ENCODE measurements at regions not wholly inside any gene's neighbourhood (a gene's known extent, or its start where the extent isn't known, plus 50 kb on each side); places are given as distances from the start of the nearest gene placed in this dataset.

DNA sequence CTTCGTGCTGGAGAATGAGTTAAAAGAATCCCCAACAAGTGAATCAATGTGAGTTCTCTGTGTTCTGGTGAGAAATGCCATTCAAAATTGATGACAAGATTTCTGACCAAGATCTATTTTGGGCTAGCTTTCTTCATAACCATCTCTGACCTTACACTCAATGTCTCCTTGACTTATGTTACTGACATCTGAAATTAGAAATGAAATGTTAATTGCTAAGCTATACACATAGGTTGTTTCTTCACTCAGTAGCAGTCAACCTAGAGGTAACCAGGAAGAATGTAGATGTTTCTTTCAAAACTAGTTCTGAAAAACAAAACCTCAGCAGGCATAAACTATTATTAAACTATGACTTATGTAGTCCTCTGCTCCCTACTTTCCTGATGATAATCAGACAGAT, 2220.7 kb upstream of the C9orf72 start:
- TF ChIP-seq, protein P1, sequence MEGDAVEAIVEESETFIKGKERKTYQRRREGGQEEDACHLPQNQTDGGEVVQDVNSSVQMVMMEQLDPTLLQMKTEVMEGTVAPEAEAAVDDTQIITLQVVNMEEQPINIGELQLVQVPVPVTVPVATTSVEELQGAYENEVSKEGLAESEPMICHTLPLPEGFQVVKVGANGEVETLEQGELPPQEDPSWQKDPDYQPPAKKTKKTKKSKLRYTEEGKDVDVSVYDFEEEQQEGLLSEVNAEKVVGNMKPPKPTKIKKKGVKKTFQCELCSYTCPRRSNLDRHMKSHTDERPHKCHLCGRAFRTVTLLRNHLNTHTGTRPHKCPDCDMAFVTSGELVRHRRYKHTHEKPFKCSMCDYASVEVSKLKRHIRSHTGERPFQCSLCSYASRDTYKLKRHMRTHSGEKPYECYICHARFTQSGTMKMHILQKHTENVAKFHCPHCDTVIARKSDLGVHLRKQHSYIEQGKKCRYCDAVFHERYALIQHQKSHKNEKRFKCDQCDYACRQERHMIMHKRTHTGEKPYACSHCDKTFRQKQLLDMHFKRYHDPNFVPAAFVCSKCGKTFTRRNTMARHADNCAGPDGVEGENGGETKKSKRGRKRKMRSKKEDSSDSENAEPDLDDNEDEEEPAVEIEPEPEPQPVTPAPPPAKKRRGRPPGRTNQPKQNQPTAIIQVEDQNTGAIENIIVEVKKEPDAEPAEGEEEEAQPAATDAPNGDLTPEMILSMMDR (IDR thresholded peaks at IDR 0.05; ENCODE audit: low read depth, low read length), result no peak
- no peak overlapping the region for H3K4me3 ChIP-seq (ENCODE audit: low read depth, low read length)

DNA sequence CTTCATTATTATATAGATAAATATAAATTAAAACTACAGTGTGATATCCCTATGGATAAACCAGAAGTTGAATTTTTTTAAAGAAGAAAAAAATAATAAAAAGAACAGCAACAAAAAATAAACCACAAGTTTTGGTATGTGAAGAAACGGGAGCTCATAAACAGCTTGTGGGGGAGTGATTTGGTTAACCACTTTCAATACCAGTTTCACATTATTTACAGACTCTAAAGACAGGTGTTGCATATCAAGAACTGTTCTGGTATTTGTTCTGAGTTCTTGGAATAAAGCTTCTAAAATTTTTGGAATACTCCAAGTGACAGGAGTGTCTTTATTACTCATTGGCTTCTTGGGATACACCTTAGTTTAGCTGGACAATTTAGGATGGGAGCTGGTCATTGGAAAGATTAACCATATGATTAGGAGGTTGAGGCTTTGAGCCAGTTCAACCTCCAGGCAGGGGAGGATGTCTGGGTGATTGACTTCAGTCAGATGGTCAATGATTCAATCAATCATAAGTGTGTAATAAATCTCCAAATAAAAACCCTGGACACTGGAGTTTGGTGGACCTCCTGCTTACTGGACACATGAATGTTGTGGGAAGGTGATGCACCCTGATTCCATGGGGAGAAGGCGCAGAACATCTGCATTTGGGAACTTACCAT, 2223.1 kb upstream of the C9orf72 start:
- H3K4me3 ChIP-seq (ENCODE audit: low read depth, low read length), result no peak overlapping the region

DNA sequence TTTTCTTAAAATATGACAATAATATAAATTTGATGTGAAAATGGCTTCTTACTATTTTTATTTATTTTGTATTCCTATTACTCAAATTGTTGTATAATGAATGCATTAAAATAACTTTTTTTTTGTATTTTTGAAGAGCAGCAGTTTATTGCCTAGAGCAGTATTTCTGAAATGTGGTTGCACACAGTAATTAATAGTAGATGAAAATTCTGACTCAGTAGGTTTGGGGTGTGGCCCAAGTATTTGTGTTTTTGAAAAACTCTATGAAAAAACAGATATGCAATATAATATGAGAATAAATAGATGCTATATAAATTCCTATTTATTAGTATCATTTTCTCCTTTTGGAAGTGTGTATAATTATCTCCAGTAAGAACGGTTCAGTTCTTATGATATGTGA, 2225.3 kb upstream of the C9orf72 start:
- TF ChIP-seq, protein P1 (IDR thresholded peaks at IDR 0.05; ENCODE audit: low read depth, low read length), result no peak

More for the DNA sequence above, 2223.1 kb upstream of the C9orf72 start:
- TF ChIP-seq, protein P1 (IDR thresholded peaks at IDR 0.05; ENCODE audit: low read depth, low read length), result no peak

DNA sequence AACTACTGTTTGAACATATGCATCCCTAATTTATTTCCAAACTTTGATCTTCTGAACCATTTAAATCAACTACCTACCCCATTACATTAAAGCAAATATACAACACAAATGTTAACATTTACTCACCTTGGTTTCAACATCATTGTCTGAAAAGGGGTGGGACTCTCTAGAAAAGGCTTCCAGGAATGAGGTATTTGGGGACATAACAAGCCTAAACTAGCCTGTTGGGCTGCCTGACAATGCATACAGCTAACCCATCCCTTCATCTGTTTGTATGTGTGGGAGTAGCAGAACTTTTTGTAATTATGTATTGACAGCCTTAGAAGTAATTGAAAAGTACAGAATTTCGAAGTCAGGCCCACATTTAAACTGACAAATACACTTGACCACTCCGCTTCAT, 2225.9 kb upstream of the C9orf72 start:
- H3K4me3 ChIP-seq (ENCODE audit: low read depth, low read length), result no peak overlapping the region
- TF ChIP-seq, protein P1 (IDR thresholded peaks at IDR 0.05; ENCODE audit: low read depth, low read length), result no peak

More for the DNA sequence above, 2225.3 kb upstream of the C9orf72 start:
- H3K4me3 ChIP-seq (ENCODE audit: low read depth, low read length), result no peak overlapping the region

DNA sequence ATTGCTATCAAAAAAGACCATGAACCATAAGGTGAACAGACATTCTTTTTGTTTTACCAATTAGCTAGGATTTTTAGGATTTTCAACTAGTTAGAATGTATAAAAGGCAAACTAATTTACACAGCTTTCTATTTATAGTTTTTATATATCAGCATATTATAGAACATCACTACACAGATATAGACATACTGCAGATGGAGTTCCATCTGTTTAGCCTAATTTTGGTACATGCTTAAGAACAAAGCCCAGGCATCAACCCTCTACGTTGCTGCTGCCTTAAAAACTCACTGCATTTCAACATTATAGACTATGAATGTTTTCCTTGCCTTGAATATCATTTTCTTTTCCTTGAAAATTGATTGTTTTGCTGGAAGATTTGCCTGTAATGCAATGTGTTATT, 2227.5 kb upstream of the C9orf72 start:
- TF ChIP-seq, protein P1 (IDR thresholded peaks at IDR 0.05; ENCODE audit: low read depth, low read length), result no peak
- H3K4me3 ChIP-seq (ENCODE audit: low read depth, low read length), result no peak overlapping the region

DNA sequence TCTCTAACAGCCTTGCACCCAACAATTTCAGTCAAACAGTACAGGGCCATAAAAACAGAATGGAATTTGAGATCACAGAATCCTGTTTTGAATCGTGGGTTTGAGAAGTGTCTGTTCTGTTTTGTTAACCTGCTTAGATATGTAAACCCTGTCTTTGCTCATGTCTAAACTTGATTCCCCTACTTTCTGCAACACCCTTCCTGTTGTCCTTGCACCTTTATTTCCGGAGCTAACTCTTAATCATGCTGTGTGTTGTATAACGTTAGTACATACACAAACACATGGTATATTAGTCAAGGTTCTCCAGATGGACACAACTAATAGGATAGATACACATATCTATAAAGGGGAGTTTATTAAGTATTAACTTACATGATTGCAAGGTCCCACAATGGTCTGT, 2229.2 kb upstream of the C9orf72 start:
- TF ChIP-seq, protein P1 (IDR thresholded peaks at IDR 0.05; ENCODE audit: low read depth, low read length), result no peak

DNA sequence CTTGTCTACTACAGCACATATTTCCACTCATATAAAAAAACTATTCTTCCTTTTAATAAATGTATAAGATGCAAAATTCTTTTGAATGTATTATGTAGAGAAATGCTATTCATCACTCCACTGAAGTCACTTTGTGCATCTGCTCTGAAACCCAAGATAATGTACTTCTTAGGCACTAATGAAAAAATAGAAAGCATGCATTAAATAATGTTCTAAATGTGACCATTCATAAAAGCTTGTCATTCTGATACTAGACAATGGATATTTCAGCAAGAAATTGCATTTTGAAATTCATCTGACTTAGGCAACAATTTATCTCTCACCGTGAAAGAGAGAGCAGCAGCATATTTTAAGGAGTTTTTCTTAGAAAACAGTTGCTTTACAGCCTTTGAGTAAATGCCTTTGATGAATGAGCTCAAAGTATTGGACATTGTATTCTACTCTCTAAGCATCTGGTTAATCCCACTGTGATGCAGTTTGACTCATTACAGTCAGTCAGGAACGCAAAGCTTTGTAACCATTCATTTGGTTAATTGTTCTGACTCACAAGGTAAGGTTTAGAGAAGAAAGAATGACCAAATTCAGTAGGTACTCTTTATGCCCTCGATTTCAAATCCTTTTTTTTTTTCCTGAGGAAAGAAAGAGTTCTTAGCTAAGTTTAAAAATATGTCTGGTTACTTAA, 2233.8 kb upstream of the C9orf72 start:
- H3K4me3 ChIP-seq (ENCODE audit: low read depth, low read length), result no peak overlapping the region
- TF ChIP-seq, protein P1 (IDR thresholded peaks at IDR 0.05; ENCODE audit: low read depth, low read length), result no peak

More for the DNA sequence above, 2229.2 kb upstream of the C9orf72 start:
- H3K4me3 ChIP-seq (ENCODE audit: low read depth, low read length), result no peak overlapping the region

Measured in WI38 (cell line).